OCI-LY1 (cell line): ENCODE measurements at regions not wholly inside any gene's neighbourhood (a gene's known extent, or its start where the extent isn't known, plus 50 kb on each side); places are given as distances from the start of the nearest gene placed in this dataset.

Experiments
- H2AFZ ChIP-seq: fragments of 200-600 bp; sonication (generic), shearing (Covaris generic); 2 replicates; pipeline ENCODE4 v1.6.0; 2014; ENCODE audit warnings: antibody characterized with exemption, mild to moderate bottlenecking, low read length
- H3F3A ChIP-seq: fragments of 200-600 bp; sonication (generic), shearing (Covaris generic); 2 replicates; pipeline ENCODE4 v1.6.0; 2014; ENCODE audit warnings: mild to moderate bottlenecking, antibody characterized with exemption, low read length, moderate library complexity; ENCODE audit not compliant: insufficient read depth
- H3K27ac ChIP-seq: fragments of 200-600 bp; sonication (generic); 2 replicates; pipeline ENCODE4 v1.5.1; 2014; ENCODE audit warnings: low read length, mixed run types, mild to moderate bottlenecking, low read depth; ENCODE audit not compliant: poor library complexity, severe bottlenecking
- H3K27me3 ChIP-seq: fragments of 200-600 bp; sonication (generic); 2 replicates; pipeline ENCODE4 v1.6.0; 2014; ENCODE audit warnings: antibody characterized with exemption, mild to moderate bottlenecking, low read length, moderate library complexity; ENCODE audit not compliant: insufficient read depth
- H3K36me3 ChIP-seq: fragments of 200-600 bp; sonication (generic); 2 replicates; pipeline ENCODE4 v1.6.1; 2014; ENCODE audit warnings: mild to moderate bottlenecking, antibody characterized with exemption, low read length, moderate library complexity, mixed read lengths; ENCODE audit not compliant: insufficient read depth
- H3K4me1 ChIP-seq: fragments of 200-600 bp; sonication (generic); 2 replicates; pipeline ENCODE4 v1.5.1; 2014; ENCODE audit warnings: mild to moderate bottlenecking, low read length, moderate library complexity; ENCODE audit not compliant: insufficient read depth, severe bottlenecking
- H3K4me2 ChIP-seq: fragments of 200-600 bp; sonication (generic), shearing (Covaris generic); 2 replicates; pipeline ENCODE4 v1.6.1; 2014; ENCODE audit warnings: low read length
- H3K4me3 ChIP-seq: fragments of 200-600 bp; sonication (generic); 2 replicates; pipeline ENCODE4 v1.5.1; 2014; ENCODE audit warnings: low read length, low read depth, mild to moderate bottlenecking, mixed read lengths; ENCODE audit not compliant: poor library complexity, severe bottlenecking
- H3K79me2 ChIP-seq: fragments of 200-600 bp; shearing (Covaris generic); 2 replicates; pipeline ENCODE4 v1.6.1; 2016; ENCODE audit warnings: mixed run types, low read length, mixed read lengths; ENCODE audit not compliant: insufficient read depth
- H3K9ac ChIP-seq: fragments of 200-600 bp; sonication (generic), shearing (Covaris generic); 2 replicates; pipeline ENCODE4 v1.6.1; 2014; ENCODE audit warnings: mild to moderate bottlenecking, low read length, mixed read lengths
- H3K9me2 ChIP-seq: fragments of 200-600 bp; sonication (generic), shearing (Covaris generic); 2 replicates; pipeline ENCODE4 v1.6.1; 2014; ENCODE audit warnings: low read depth, mild to moderate bottlenecking, low read length, mixed read lengths
- H3K9me3 ChIP-seq: fragments of 200-600 bp; shearing (Covaris generic); 2 replicates; pipeline ENCODE4 v1.6.1; 2014; ENCODE audit warnings: low read length, mixed read lengths
- H4K20me1 ChIP-seq: fragments of 200-600 bp; sonication (generic), shearing (Covaris generic); 2 replicates; pipeline ENCODE4 v1.6.0; 2016; ENCODE audit warnings: mild to moderate bottlenecking, low read length; ENCODE audit not compliant: insufficient read depth
- EZH2 ChIP-seq: fragments of 200-600 bp; sonication (generic), shearing (Covaris generic); IDR thresholded peaks from 2 replicates; pipeline ENCODE4 v1.8.0; 2017; ENCODE audit warnings: borderline replicate concordance, mixed run types, mild to moderate bottlenecking, antibody characterized with exemption, low read length, moderate library complexity, mixed read lengths
- TF ChIP-seq, protein P1 (sequence below): fragments of 200-600 bp; sonication (generic), shearing (Covaris generic); IDR thresholded peaks from 2 replicates; pipeline ENCODE4 v1.5.1; 2017; ENCODE audit warnings: mild to moderate bottlenecking, antibody characterized with exemption, low read length, moderate library complexity, mixed read lengths

DNA sequence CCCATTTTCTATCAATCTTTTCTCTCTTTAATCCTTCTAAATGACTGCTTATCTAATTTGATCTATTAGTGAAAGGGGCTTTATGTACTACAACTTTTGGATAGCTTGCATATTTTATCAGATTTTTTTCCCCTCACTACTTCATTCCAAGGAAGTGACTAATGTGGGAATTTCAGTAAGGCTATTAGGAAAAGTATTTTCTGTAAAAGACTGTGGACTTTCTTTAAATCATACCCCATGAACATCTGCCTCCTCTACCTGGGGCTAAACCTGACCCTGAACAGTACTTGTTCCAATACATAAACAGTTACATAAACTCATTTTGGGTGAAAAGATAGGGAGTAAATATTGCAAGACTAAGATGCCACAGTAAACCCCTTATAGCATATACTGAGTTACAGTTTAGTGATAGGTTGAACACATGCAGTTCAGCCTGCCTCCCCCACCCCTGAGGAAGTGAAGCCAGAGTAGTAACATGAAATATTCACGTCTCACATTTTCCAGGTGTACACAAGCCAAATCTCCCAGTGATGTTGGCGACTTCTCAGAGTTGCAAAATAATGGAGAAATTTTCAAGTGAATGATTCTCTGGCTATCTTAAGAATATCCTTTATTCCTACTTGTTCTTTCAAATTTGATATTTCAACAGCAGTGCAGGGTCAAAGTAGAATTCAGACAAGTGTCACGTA is 590.9 kb upstream of the ZEB2 start:
- Histone ChIP-seq H3K9me3 (no peaks in the 10 kb centered on the region), H3K9ac (no peak overlapping the region), H3K4me3 (no peak overlapping the region), H3K27ac (no peak overlapping the region), H3F3A (no peaks in the 10 kb centered on the region), H3K79me2 (no peaks in the 10 kb centered on the region), H3K27me3 (no peaks in the 10 kb centered on the region), H3K36me3 (no peaks in the 10 kb centered on the region), H3K4me2 (no peak overlapping the region), H3K4me1 (no peaks in the 10 kb centered on the region), H3K9me2 (no peaks in the 10 kb centered on the region), H4K20me1 (no peaks in the 10 kb centered on the region), H2AFZ (no peak overlapping the region)
- TF ChIP-seq, protein P1, sequence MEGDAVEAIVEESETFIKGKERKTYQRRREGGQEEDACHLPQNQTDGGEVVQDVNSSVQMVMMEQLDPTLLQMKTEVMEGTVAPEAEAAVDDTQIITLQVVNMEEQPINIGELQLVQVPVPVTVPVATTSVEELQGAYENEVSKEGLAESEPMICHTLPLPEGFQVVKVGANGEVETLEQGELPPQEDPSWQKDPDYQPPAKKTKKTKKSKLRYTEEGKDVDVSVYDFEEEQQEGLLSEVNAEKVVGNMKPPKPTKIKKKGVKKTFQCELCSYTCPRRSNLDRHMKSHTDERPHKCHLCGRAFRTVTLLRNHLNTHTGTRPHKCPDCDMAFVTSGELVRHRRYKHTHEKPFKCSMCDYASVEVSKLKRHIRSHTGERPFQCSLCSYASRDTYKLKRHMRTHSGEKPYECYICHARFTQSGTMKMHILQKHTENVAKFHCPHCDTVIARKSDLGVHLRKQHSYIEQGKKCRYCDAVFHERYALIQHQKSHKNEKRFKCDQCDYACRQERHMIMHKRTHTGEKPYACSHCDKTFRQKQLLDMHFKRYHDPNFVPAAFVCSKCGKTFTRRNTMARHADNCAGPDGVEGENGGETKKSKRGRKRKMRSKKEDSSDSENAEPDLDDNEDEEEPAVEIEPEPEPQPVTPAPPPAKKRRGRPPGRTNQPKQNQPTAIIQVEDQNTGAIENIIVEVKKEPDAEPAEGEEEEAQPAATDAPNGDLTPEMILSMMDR = no peak
- no peak for TF ChIP-seq EZH2

DNA sequence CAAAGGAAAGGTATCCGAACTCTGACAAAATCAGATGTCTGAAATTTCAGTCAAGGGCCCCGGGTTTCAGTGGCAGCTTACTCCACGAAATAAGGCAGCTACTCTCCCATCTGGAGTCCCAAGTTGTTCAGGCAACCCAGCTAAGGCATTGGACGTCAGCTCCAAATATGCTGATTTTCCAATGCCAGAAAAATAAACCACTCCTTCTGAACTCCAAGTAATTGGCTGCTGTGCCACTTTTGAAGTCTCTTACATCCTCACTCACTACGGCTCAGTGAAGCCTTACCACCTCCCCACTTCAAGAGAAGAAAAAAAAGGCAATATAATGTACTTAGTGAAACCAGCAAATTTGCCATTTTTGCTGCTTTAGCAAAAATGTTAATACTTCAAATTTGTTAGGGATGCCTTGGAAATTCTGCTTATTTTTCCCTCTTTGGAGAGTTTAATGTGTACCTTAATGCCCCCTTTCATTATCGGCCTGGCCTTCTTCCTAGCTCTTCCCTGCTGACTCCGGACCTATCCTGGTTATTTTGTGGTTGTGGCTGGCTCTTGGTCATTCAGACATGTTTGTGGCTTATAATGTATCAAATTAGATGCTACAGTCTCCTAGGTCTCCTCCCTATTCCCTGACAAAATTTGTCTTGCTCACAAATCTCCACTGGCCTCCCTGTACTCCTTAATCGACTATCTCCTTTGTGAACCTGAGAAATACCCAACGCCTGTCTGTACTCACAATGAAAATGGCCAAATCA is 589.2 kb upstream of the ZEB2 start:
- Histone ChIP-seq H3K9me2 (no peaks in the 10 kb centered on the region), H3F3A (no peaks in the 10 kb centered on the region), H3K79me2 (no peaks in the 10 kb centered on the region), H3K27me3 (no peaks in the 10 kb centered on the region), H3K4me3 (no peak overlapping the region), H3K4me2 (no peak overlapping the region), H2AFZ (no peak overlapping the region), H4K20me1 (no peaks in the 10 kb centered on the region), H3K36me3 (no peaks in the 10 kb centered on the region), H3K9ac (no peak overlapping the region), H3K27ac (no peak overlapping the region), H3K9me3 (no peaks in the 10 kb centered on the region), H3K4me1 (no peaks in the 10 kb centered on the region)
- no peak for TF ChIP-seq EZH2
- TF ChIP-seq, protein P1 = no peak

DNA sequence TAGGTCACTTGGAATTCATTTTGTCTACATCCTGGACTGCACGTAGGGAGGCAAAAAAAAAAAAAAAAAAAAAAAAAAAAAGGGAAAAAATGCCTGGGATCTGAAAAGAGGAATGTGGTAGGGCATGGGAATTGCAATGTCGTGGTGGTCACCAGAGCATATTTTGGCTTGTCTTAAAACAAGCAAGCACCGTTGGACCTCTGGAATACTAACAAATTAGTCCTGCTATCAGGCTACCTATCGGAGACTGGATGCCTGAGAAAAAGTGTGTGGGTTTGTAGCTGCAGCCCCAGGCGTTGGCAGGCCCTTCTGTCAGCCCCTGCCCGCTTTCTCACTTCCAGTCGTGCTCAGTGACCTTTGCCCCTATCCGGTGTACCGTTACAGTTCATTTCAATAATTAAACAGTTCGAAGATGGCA is 588.5 kb upstream of the ZEB2 start:
- Histone ChIP-seq H3K4me3 (no peak overlapping the region), H4K20me1 (no peaks in the 10 kb centered on the region), H3K9me3 (no peaks in the 10 kb centered on the region), H3F3A (no peaks in the 10 kb centered on the region), H3K9ac (no peak overlapping the region), H3K79me2 (no peaks in the 10 kb centered on the region), H3K9me2 (no peaks in the 10 kb centered on the region), H3K36me3 (no peaks in the 10 kb centered on the region), H3K4me1 (no peaks in the 10 kb centered on the region), H3K27ac (no peak overlapping the region), H3K27me3 (no peaks in the 10 kb centered on the region), H3K4me2 (no peak overlapping the region), H2AFZ (no peak overlapping the region)
- no peak for TF ChIP-seq EZH2
- TF ChIP-seq, protein P1 = no peak
